Large intestine (tissue), 3 donors: ENCODE measurements at regions not wholly inside any gene's neighbourhood (a gene's known extent, or its start where the extent isn't known, plus 50 kb on each side); places are given as distances from the start of the nearest gene placed in this dataset.
"Not testable (repeated sequence)": the region's sequence is repeated elsewhere in the genome, so short reads cannot be mapped to it uniquely, and the experiment has no call there.

Experiments used
- DNase-seq, 2 donors: peaks; one replicate each; pipeline versions ENCODE4 v3.0.0 to v3.0.0-alpha.2; 2013
- H3K27ac ChIP-seq: one replicate; pipeline ENCODE4 v1.5.1; 2013; ENCODE audit warnings: low read length
- H3K27me3 ChIP-seq: 2 replicates; pipeline ENCODE4 v1.6.1; 2013; ENCODE audit warnings: low read length; ENCODE audit not compliant: control insufficient read depth, insufficient read depth
- H3K36me3 ChIP-seq: 2 replicates; pipeline ENCODE4 v1.6.1; 2013; ENCODE audit warnings: low read length; ENCODE audit not compliant: control insufficient read depth, insufficient read depth
- H3K4me1 ChIP-seq: one replicate; pipeline ENCODE4 v1.6.1; 2013; ENCODE audit warnings: low read length; ENCODE audit not compliant: control insufficient read depth, insufficient read depth
- H3K4me3 ChIP-seq: one replicate; pipeline ENCODE4 v1.5.1; 2013; ENCODE audit warnings: low read length
- H3K9me3 ChIP-seq: one replicate; pipeline ENCODE4 v1.6.1; 2013; ENCODE audit warnings: mild to moderate bottlenecking, low read depth, low read length, moderate library complexity; ENCODE audit not compliant: control insufficient read depth
- WGBS: methylation state at CpG from one replicate; pipeline ENCODE4 v1.1.5; 2013; ENCODE audit warnings: low lambda C conversion rate; ENCODE audit not compliant: insufficient coverage; 5-methylcytosine and 5-hydroxymethylcytosine counted together

- no peaks in the 10 kb centered on the region for H3K36me3 ChIP-seq
- no peaks in the 10 kb centered on the region for H3K27me3 ChIP-seq
- H3K4me1 ChIP-seq = no peaks in the 10 kb centered on the region
- no peaks in the 10 kb centered on the region for H3K9me3 ChIP-seq
- WGBS = 84% methylated on average over 2 of the region's 7 CpGs
- H3K27ac ChIP-seq = no peak overlapping the region
- H3K4me3 ChIP-seq = no peak overlapping the region
- DNase-seq = no peak
These were observed 72.5 kb downstream of the LHX2 start for GRCh38 chr9:124084087-124084486.

DNA sequence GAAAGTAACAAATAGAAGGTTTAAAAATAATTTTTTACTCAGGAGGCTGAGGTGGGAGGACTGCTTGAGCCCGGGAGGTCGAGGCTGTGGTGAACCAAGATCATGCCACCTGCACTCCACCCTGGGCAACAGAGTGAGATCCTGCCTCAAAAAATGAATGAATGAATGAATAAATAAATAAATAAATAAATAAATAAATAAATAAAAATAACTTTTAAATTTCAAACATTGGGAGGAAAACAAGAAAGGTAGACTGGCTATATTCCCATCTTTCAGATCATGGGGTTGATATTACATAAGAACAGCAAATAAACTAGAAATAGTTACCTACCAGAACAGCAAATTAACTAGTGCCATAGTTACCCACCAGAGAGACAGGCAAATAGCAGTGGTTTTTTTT lies 75.7 kb downstream of the LHX2 start:
- Histone ChIP-seq H3K4me3 (no peak overlapping the region), H3K27ac (no peak overlapping the region), H3K9me3 (no peaks in the 10 kb centered on the region), H3K36me3 (no peaks in the 10 kb centered on the region), H3K4me1 (no peaks in the 10 kb centered on the region), H3K27me3 (no peaks in the 10 kb centered on the region)
- DNase-seq = no peak
- no CpG with 5 or more reads among the region's 2 CpGs for WGBS

GRCh38 chr9:124088476-124088837 lies 76.9 kb downstream of the LHX2 start:
- Histone ChIP-seq H3K9me3 (no peaks in the 10 kb centered on the region), H3K36me3 (no peaks in the 10 kb centered on the region), H3K27me3 (no peaks in the 10 kb centered on the region), H3K27ac (no peak overlapping the region), H3K4me3 (no peak overlapping the region), H3K4me1 (no peaks in the 10 kb centered on the region)
- 60% methylated on average over 1 of the region's 13 CpGs for WGBS
- DNase-seq = peak in 1 of 2 donors; percentile 7

GRCh38 chr9:124089631-124090488 lies 78.3 kb downstream of the LHX2 start:
- not testable (repeated sequence) for H3K4me1 ChIP-seq, DNase-seq, H3K36me3 ChIP-seq, H3K27me3 ChIP-seq, H3K27ac ChIP-seq, H3K4me3 ChIP-seq, H3K9me3 ChIP-seq
- 86% methylated on average over 6 of the region's 9 CpGs for WGBS

GRCh38 chr9:124098141-124098905 lies 86.8 kb downstream of the LHX2 start:
- Histone ChIP-seq H3K9me3 (no peaks in the 10 kb centered on the region), H3K4me3 (no peak overlapping the region), H3K27me3 (peaks cover 27% of the 10 kb centered on the region), H3K4me1 (no peaks in the 10 kb centered on the region), H3K27ac (no peak overlapping the region), H3K36me3 (no peaks in the 10 kb centered on the region)
- DNase-seq = no peak
- WGBS = no CpG with 5 or more reads among the region's 12 CpGs

DNA sequence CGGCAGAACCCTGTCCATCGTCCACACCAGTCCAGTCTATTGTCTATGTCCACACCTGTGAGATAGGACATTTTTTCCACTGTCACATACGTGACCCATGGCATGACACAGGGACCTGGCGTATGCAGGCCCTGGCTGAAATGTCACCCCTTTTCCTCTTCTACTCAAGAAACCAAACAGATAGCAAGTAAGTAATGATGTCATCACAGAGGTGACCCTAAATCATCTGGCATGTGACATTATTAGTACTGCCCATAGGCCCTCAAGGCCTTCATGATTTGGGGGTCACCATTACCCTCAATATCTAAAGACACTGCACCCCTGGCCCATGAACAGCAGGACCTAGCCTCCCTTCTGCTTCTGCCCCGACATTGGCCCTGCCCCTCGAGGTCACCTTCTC lies 88.3 kb downstream of the LHX2 start:
- Histone ChIP-seq H3K9me3 (no peaks in the 10 kb centered on the region), H3K4me3 (no peak overlapping the region), H3K27me3 (peaks cover 27% of the 10 kb centered on the region), H3K27ac (no peak overlapping the region), H3K4me1 (no peaks in the 10 kb centered on the region), H3K36me3 (no peaks in the 10 kb centered on the region)
- WGBS = no CpG with 5 or more reads among the region's 6 CpGs
- DNase-seq = no peak

GRCh38 chr9:124101215-124101968 lies 89.8 kb downstream of the LHX2 start:
- no peaks in the 10 kb centered on the region for H3K4me1 ChIP-seq
- H3K4me3 ChIP-seq = no peak overlapping the region
- H3K9me3 ChIP-seq = no peaks in the 10 kb centered on the region
- H3K36me3 ChIP-seq = no peaks in the 10 kb centered on the region
- no peak for DNase-seq
- WGBS = 84% methylated on average over 1 of the region's 6 CpGs
- no peak overlapping the region for H3K27ac ChIP-seq
- H3K27me3 ChIP-seq = peaks cover 33% of the 10 kb centered on the region

- WGBS = no CpG with 5 or more reads among the region's 7 CpGs
- H3K4me3 ChIP-seq = no peak overlapping the region
- no peaks in the 10 kb centered on the region for H3K36me3 ChIP-seq
- H3K9me3 ChIP-seq = no peaks in the 10 kb centered on the region
- H3K4me1 ChIP-seq = no peaks in the 10 kb centered on the region
- no peak for DNase-seq
- peaks cover 33% of the 10 kb centered on the region for H3K27me3 ChIP-seq
- H3K27ac ChIP-seq = no peak overlapping the region
These were observed 90.4 kb downstream of the LHX2 start for GRCh38 chr9:124101969-124102345.

GRCh38 chr9:124102363-124102762 lies 90.8 kb downstream of the LHX2 start:
- DNase-seq = no peak
- no peaks in the 10 kb centered on the region for H3K4me1 ChIP-seq
- WGBS = 0% methylated on average over 1 of the region's 3 CpGs
- no peak overlapping the region for H3K27ac ChIP-seq
- no peak overlapping the region for H3K4me3 ChIP-seq
- H3K36me3 ChIP-seq = no peaks in the 10 kb centered on the region
- no peaks in the 10 kb centered on the region for H3K9me3 ChIP-seq
- peaks cover 32% of the 10 kb centered on the region for H3K27me3 ChIP-seq

DNA sequence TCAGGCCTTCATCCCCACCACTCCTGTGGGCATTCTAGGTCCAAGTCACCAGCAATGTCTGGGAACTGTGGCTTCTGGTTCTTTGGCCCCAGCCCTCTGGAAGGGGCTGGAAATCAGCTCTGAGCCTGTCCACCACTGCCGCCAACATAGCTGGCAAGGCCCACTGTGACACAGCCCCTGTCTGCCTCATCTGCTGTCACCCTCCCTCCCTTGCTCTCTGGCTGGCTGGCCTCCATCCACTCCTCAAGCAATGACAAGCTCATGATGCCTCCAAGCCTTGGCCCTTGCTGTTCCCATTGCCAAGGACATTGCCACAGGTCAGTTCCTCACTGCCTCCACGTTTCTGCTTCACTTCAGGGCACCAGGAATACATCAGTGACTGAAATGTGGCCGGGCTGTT lies 93.7 kb downstream of the LHX2 start:
- H3K9me3 ChIP-seq = no peaks in the 10 kb centered on the region
- no peak overlapping the region for H3K27ac ChIP-seq
- H3K4me1 ChIP-seq = no peaks in the 10 kb centered on the region
- DNase-seq = no peak
- H3K36me3 ChIP-seq = no peaks in the 10 kb centered on the region
- H3K27me3 ChIP-seq = peaks cover 24% of the 10 kb centered on the region
- H3K4me3 ChIP-seq = no peak overlapping the region
- no CpG with 5 or more reads among the region's 3 CpGs for WGBS
